Large intestine (tissue), 3 donors: ENCODE measurements at regions not wholly inside any gene's neighbourhood (a gene's known extent, or its start where the extent isn't known, plus 50 kb on each side); places are given as distances from the start of the nearest gene placed in this dataset.

Experiments used
- DNase-seq, 2 donors: peaks; one replicate each; pipeline versions ENCODE4 v3.0.0 to v3.0.0-alpha.2; 2013
- H3K27ac ChIP-seq: one replicate; pipeline ENCODE4 v1.5.1; 2013; ENCODE audit warnings: low read length
- H3K27me3 ChIP-seq: 2 replicates; pipeline ENCODE4 v1.6.1; 2013; ENCODE audit warnings: low read length; ENCODE audit not compliant: control insufficient read depth, insufficient read depth
- H3K36me3 ChIP-seq: 2 replicates; pipeline ENCODE4 v1.6.1; 2013; ENCODE audit warnings: low read length; ENCODE audit not compliant: control insufficient read depth, insufficient read depth
- H3K4me1 ChIP-seq: one replicate; pipeline ENCODE4 v1.6.1; 2013; ENCODE audit warnings: low read length; ENCODE audit not compliant: control insufficient read depth, insufficient read depth
- H3K4me3 ChIP-seq: one replicate; pipeline ENCODE4 v1.5.1; 2013; ENCODE audit warnings: low read length
- H3K9me3 ChIP-seq: one replicate; pipeline ENCODE4 v1.6.1; 2013; ENCODE audit warnings: mild to moderate bottlenecking, low read depth, low read length, moderate library complexity; ENCODE audit not compliant: control insufficient read depth
- WGBS: methylation state at CpG from one replicate; pipeline ENCODE4 v1.1.5; 2013; ENCODE audit warnings: low lambda C conversion rate; ENCODE audit not compliant: insufficient coverage; 5-methylcytosine and 5-hydroxymethylcytosine counted together

GRCh38 chr9:81097131-81097847, 592.1 kb downstream of the TLE1 start:
- DNase-seq = no peak
- H3K4me1 ChIP-seq = no peaks in the 10 kb centered on the region

GRCh38 chr9:81096625-81097024, 592.7 kb downstream of the TLE1 start:
- no peak for DNase-seq
- WGBS = 75% methylated on average over 2 of the region's 2 CpGs
- Histone ChIP-seq H3K9me3 (no peaks in the 10 kb centered on the region), H3K27me3 (no peaks in the 10 kb centered on the region), H3K4me1 (no peaks in the 10 kb centered on the region), H3K36me3 (no peaks in the 10 kb centered on the region), H3K4me3 (no peak overlapping the region), H3K27ac (no peak overlapping the region)

More at GRCh38 chr9:81097131-81097847, 592.1 kb downstream of the TLE1 start:
- H3K27ac ChIP-seq = no peak overlapping the region
- WGBS = no CpG with 5 or more reads among the region's 11 CpGs
- no peak overlapping the region for H3K4me3 ChIP-seq
- H3K9me3 ChIP-seq = no peaks in the 10 kb centered on the region
- H3K27me3 ChIP-seq = no peaks in the 10 kb centered on the region
- H3K36me3 ChIP-seq = no peaks in the 10 kb centered on the region

- H3K4me1 ChIP-seq = no peaks in the 10 kb centered on the region
- no peak overlapping the region for H3K4me3 ChIP-seq
- no peaks in the 10 kb centered on the region for H3K36me3 ChIP-seq
- no peaks in the 10 kb centered on the region for H3K27me3 ChIP-seq
- no peak overlapping the region for H3K27ac ChIP-seq
- H3K9me3 ChIP-seq = no peaks in the 10 kb centered on the region
- no peak for DNase-seq
- 100% methylated on average over 2 of the region's 2 CpGs for WGBS
These were observed 597.3 kb downstream of the TLE1 start for GRCh38 chr9:81092057-81092456.

DNA sequence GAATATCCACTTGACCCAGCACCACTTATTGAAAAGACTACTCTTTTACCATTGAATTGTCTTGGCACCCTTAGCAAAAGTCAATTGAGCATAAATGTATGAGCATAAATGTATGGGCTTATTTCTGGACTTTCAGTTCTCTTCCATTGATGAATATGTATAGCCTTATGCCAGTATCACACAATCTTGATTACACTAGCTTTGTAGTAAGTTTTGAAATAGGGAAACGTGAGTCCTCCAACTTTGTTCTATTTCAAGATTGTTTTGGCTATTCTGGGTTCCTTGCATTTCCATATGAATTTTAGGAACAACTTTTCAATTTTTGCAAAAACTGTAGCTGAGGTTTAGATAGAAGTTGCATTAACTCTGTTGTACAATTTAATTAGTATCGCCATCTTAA, 601.0 kb downstream of the TLE1 start:
- no peak for DNase-seq
- H3K27ac ChIP-seq = no peak overlapping the region
- 100% methylated on average over 1 of the region's 2 CpGs for WGBS

GRCh38 chr9:81086416-81086815, 602.9 kb downstream of the TLE1 start:
- no peaks in the 10 kb centered on the region for H3K4me1 ChIP-seq
- DNase-seq = no peak
- no peaks in the 10 kb centered on the region for H3K27me3 ChIP-seq
- H3K4me3 ChIP-seq = no peak overlapping the region
- H3K27ac ChIP-seq = no peak overlapping the region
- WGBS = no CpG with 5 or more reads among the region's 3 CpGs
- H3K9me3 ChIP-seq = no peaks in the 10 kb centered on the region
- H3K36me3 ChIP-seq = no peaks in the 10 kb centered on the region

More for the DNA sequence above, 601.0 kb downstream of the TLE1 start:
- H3K27me3 ChIP-seq = no peaks in the 10 kb centered on the region
- no peaks in the 10 kb centered on the region for H3K4me1 ChIP-seq
- H3K36me3 ChIP-seq = no peaks in the 10 kb centered on the region
- H3K9me3 ChIP-seq = no peaks in the 10 kb centered on the region
- H3K4me3 ChIP-seq = no peak overlapping the region

DNA sequence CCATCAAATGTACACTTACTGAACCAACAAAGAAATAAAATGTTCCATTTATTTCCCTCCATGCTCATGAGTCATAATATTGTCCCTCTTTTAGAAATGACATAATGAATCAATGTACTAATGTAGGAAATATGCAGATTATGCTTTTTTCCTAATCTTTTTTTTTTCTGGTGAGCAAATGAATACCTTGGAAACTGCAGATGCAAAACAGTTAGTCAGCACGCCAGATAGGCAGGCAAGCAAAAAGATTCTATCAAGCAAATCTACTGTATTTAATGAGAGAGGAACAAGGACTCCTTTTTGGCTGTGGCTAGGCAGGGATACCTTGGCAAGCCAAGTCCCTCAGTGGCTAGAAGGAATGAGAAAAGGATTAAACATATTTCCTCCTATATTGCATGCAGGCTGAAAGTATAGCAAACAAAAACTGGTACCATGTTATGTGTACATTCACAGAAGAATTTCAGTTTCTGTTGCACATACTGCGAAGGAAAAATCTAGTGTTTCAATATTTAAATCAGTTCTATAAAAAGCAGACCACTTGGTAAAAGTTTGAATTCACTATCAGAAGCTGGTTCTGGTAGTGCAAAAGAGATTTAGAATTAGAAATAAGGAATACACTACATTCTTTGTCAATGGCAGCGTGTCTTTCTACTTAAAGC, 605.4 kb downstream of the TLE1 start:
- H3K36me3 ChIP-seq = no peaks in the 10 kb centered on the region
- no peaks in the 10 kb centered on the region for H3K4me1 ChIP-seq
- DNase-seq = no peak
- H3K27ac ChIP-seq = no peak overlapping the region
- no peak overlapping the region for H3K4me3 ChIP-seq
- H3K27me3 ChIP-seq = no peaks in the 10 kb centered on the region
- no CpG with 5 or more reads among the region's 3 CpGs for WGBS
- no peaks in the 10 kb centered on the region for H3K9me3 ChIP-seq

DNA sequence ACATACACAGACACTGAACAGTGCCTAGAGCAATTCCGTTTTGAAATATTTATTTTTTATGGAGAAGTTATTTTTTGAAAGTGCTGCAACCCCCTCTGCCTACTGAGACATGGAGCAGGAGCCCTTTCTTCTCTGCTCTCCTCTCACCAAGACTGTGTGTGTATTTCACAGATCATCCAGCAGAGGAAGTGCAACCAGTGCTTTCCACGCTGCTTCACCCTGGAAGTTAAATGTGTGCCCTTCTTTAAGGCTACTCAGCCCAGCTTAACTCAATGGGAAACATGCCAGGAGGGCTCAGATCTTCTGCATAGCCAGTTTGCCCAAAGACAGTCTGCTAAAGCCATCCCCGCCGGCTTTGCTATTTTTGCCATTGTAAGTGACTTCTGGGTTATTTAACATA, 606.3 kb downstream of the TLE1 start:
- no peak for DNase-seq
- WGBS = no CpG with 5 or more reads among the region's 4 CpGs
- Histone ChIP-seq H3K36me3 (no peaks in the 10 kb centered on the region), H3K9me3 (no peaks in the 10 kb centered on the region), H3K27me3 (no peaks in the 10 kb centered on the region), H3K4me1 (no peaks in the 10 kb centered on the region), H3K27ac (no peak overlapping the region), H3K4me3 (no peak overlapping the region)

GRCh38 chr9:81082221-81082620, 607.1 kb downstream of the TLE1 start:
- Histone ChIP-seq H3K4me1 (no peaks in the 10 kb centered on the region), H3K36me3 (no peaks in the 10 kb centered on the region), H3K4me3 (no peak overlapping the region), H3K27me3 (no peaks in the 10 kb centered on the region), H3K27ac (no peak overlapping the region), H3K9me3 (no peaks in the 10 kb centered on the region)
- no peak for DNase-seq

- Histone ChIP-seq H3K27me3 (no peaks in the 10 kb centered on the region), H3K27ac (no peak overlapping the region), H3K4me3 (no peak overlapping the region), H3K9me3 (no peaks in the 10 kb centered on the region), H3K36me3 (no peaks in the 10 kb centered on the region), H3K4me1 (no peaks in the 10 kb centered on the region)
- DNase-seq = no peak
These were observed 608.4 kb downstream of the TLE1 start for GRCh38 chr9:81080900-81081299.

DNA sequence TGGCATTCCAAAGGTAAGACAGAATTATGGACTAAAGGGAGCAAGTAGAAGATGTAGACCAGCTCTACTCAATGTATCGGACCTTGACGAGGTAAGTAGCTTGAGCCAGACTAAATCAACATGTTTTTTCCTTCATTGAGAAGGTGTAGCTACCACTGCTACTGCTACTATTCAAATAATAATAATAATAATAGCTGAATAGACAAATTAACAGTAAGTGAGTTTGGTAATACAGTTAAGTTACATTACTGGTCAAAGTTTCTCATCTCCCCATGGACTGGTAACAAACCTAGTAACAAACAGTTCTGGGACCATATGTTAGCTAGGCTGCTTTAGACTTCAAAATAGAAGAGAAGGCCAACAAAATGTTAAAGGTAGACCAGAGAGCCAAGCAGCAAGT, 609.2 kb downstream of the TLE1 start:
- Histone ChIP-seq H3K36me3 (no peaks in the 10 kb centered on the region), H3K27me3 (no peaks in the 10 kb centered on the region)

DNA sequence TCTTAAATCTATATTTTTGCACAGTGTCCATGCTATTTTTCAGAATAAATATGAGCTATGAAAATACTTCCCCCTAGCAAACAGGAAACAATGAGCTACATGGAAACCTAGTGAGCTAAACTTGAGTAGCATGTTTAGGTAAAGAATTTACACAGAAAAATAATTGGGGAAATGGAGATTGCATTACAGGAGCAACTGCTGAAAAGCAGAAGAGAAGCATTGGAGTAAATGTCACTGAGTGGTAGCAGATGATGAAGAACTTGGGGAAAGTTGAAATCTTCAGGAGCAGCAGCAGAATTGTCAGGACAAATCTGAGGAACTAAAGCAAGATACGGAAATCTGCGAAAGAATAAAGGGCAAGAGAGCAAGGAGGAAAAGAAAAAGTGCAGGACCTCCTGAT, 610.3 kb downstream of the TLE1 start:
- H3K4me1 ChIP-seq = no peaks in the 10 kb centered on the region
- no peak for DNase-seq
- H3K9me3 ChIP-seq = no peaks in the 10 kb centered on the region
- H3K27me3 ChIP-seq = no peaks in the 10 kb centered on the region
- no peaks in the 10 kb centered on the region for H3K36me3 ChIP-seq
- no peak overlapping the region for H3K4me3 ChIP-seq
- WGBS = 100% methylated on average over 2 of the region's 2 CpGs
- H3K27ac ChIP-seq = no peak overlapping the region

More for the DNA sequence above, 609.2 kb downstream of the TLE1 start:
- no peak for DNase-seq
- no peaks in the 10 kb centered on the region for H3K9me3 ChIP-seq
- no CpG with 5 or more reads among the region's 2 CpGs for WGBS
- H3K4me1 ChIP-seq = no peaks in the 10 kb centered on the region
- H3K27ac ChIP-seq = no peak overlapping the region
- no peak overlapping the region for H3K4me3 ChIP-seq
